Transverse colon (tissue), 4 donors: ENCODE measurements at regions not wholly inside any gene's neighbourhood (a gene's known extent, or its start where the extent isn't known, plus 50 kb on each side); places are given as distances from the start of the nearest gene placed in this dataset.

Source experiments
- EP300 ChIP-seq: sonication (generic); formaldehyde crosslinking; IDR thresholded peaks from one replicate; pipeline ENCODE4 v1.6.1; 2017; ENCODE audit warnings: antibody characterized with exemption, low read depth
- POLR2A ChIP-seq: fragments of 450-650 bp; IDR thresholded peaks from one replicate; pipeline ENCODE4 v1.6.1; 2016; ENCODE audit warnings: antibody characterized with exemption, mild to moderate bottlenecking, moderate library complexity
- POLR2AphosphoS5 ChIP-seq, 3 donors: sonication (generic); formaldehyde crosslinking; IDR thresholded peaks; one replicate each; pipeline ENCODE4 v1.6.1; 2016; ENCODE audit warnings: antibody characterized with exemption in 3 of 3
- TF ChIP-seq, protein P1 (sequence below), 5 experiments: fragments of 200-600 bp in 3 of 5; fragments of 450-650 bp in 2 of 5; sonication (generic) in 3 of 5; IDR thresholded peaks; 1 replicate in 2 of 5; 2 replicates in 3 of 5; pipeline ENCODE4 v1.5.1; 2016 to 2017; ENCODE audit warnings: antibody characterized with exemption in 5 of 5, inconsistent platforms in 3 of 5, mild to moderate bottlenecking in 2 of 5, moderate library complexity in 1 of 5

GRCh38 chr10:83702731-83703130 lies 436.6 kb upstream of the GHITM start:
- TF ChIP-seq POLR2A (no peak), EP300 (no peak), POLR2AphosphoS5 (IDR thresholded peaks at IDR 0.05) (no peak)
- TF ChIP-seq, protein P1, sequence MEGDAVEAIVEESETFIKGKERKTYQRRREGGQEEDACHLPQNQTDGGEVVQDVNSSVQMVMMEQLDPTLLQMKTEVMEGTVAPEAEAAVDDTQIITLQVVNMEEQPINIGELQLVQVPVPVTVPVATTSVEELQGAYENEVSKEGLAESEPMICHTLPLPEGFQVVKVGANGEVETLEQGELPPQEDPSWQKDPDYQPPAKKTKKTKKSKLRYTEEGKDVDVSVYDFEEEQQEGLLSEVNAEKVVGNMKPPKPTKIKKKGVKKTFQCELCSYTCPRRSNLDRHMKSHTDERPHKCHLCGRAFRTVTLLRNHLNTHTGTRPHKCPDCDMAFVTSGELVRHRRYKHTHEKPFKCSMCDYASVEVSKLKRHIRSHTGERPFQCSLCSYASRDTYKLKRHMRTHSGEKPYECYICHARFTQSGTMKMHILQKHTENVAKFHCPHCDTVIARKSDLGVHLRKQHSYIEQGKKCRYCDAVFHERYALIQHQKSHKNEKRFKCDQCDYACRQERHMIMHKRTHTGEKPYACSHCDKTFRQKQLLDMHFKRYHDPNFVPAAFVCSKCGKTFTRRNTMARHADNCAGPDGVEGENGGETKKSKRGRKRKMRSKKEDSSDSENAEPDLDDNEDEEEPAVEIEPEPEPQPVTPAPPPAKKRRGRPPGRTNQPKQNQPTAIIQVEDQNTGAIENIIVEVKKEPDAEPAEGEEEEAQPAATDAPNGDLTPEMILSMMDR (IDR thresholded peaks at IDR 0.05) = no peak
